ENCODE measurements at regions not wholly inside any gene's neighbourhood (a gene's known extent, or its start where the extent isn't known, plus 50 kb on each side); places are given as distances from the start of the nearest gene placed in this dataset.

DNA sequence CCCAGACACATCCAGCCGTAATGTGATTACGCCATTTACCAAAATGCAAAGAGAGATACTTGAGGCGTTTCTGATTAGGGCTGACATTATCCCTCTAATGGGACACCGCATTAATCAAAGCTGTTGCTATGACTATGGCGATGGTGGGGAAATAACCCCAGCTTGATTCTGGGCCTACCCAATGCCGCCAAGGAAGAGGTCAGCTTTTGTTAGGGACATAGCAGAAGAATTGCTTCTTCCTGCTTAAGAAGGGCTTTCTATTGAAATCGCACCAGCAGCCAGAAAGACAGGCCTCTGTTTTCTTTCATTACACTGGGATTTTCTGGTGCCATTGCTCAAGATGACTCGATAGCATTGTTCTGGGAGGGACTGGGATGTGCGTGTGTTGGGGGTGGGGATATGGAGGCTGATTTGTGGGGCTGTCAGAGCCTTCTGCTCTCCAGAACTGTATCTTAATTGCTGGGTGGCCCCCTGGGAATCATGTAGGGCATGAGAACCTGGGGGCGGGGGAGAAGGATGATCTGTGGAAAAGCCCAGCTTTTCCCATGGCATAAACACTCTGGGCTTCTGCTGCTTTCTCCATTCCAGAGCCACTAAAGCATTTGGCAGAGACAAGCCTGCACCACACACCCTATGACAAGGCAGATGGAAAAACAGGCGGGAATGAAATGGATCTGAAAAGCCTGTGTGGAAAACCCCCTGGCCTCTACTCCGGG lies 106.5 kb upstream of the RAD23B start:
- H2AFZ ChIP-seq (ENCODE audit: low read length): no peak overlapping the region
- H3K9me3 ChIP-seq (replicated peaks; ENCODE audit: insufficient read depth, low read length): no peaks in the 10 kb centered on the region
- H3K9me2 ChIP-seq (replicated peaks; ENCODE audit: insufficient read depth, low read length): no peaks in the 10 kb centered on the region
- H3K4me3 ChIP-seq (ENCODE audit: low read length): no peak overlapping the region
- H3K27ac ChIP-seq (ENCODE audit: low read length): no peak overlapping the region
- no peaks in the 10 kb centered on the region for H3K4me1 ChIP-seq (ENCODE audit: low read length)
- no peak for DNase-seq
- H3K4me2 ChIP-seq (ENCODE audit: low read depth, low read length): no peak overlapping the region
- H3F3A ChIP-seq (ENCODE audit: insufficient read depth, low read length): no peaks in the 10 kb centered on the region
- TF ChIP-seq EZH2 (optimal IDR thresholded peaks at IDR 0.05; ENCODE audit: low read depth, low read length) (no peak), EZH2phosphoT487 (IDR thresholded peaks at IDR 0.05; ENCODE audit: low read length) (no peak)
- TF ChIP-seq, protein P1, sequence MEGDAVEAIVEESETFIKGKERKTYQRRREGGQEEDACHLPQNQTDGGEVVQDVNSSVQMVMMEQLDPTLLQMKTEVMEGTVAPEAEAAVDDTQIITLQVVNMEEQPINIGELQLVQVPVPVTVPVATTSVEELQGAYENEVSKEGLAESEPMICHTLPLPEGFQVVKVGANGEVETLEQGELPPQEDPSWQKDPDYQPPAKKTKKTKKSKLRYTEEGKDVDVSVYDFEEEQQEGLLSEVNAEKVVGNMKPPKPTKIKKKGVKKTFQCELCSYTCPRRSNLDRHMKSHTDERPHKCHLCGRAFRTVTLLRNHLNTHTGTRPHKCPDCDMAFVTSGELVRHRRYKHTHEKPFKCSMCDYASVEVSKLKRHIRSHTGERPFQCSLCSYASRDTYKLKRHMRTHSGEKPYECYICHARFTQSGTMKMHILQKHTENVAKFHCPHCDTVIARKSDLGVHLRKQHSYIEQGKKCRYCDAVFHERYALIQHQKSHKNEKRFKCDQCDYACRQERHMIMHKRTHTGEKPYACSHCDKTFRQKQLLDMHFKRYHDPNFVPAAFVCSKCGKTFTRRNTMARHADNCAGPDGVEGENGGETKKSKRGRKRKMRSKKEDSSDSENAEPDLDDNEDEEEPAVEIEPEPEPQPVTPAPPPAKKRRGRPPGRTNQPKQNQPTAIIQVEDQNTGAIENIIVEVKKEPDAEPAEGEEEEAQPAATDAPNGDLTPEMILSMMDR (IDR thresholded peaks at IDR 0.05; ENCODE audit: low read length): no peak
- no peak overlapping the region for H3K9ac ChIP-seq (ENCODE audit: low read length)
- no peaks in the 10 kb centered on the region for H3K27me3 ChIP-seq (replicated peaks; ENCODE audit: insufficient read depth, low read length)
- no peaks in the 10 kb centered on the region for H4K20me1 ChIP-seq (ENCODE audit: insufficient read depth, low read length)
- H3K36me3 ChIP-seq (replicated peaks; ENCODE audit: insufficient read depth, low read length): no peaks in the 10 kb centered on the region
- H3K79me2 ChIP-seq (ENCODE audit: low read length): no peaks in the 10 kb centered on the region

DNA sequence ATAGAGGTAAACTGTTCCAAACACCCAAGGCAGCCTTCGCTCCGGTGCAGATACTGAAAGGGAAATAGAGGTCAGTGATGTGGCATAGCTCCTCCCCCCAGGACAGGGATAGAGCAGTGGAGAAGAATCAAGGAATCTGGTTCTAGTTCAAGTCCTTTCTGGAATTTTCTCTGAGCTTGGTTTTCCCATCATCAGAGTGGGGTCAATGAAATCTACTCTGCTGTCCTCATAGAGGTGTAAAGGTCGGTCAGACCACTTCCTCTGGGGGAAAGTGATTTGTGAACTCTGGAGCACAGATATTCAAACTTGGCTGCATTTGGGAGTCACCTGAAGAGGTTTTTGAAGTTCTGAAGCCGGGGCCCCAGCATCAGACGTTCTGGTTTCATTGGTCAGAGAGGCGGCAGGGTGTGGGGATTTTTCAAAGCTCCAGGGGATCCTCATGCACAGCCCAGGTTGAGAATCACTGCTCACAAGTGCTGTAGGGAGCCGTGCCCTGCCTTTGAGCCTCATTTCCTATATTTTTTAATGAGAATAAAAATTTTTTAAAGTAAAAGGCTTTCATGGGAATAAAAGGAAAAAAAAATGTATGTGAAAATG lies 105.7 kb upstream of the RAD23B start:
- no peak overlapping the region for H3K27ac ChIP-seq (ENCODE audit: low read length)
- no peak for DNase-seq
- H3F3A ChIP-seq (ENCODE audit: insufficient read depth, low read length): no peaks in the 10 kb centered on the region
- no peak overlapping the region for H2AFZ ChIP-seq (ENCODE audit: low read length)
- H4K20me1 ChIP-seq (ENCODE audit: insufficient read depth, low read length): no peaks in the 10 kb centered on the region
- no peak overlapping the region for H3K9ac ChIP-seq (ENCODE audit: low read length)
- no peak overlapping the region for H3K4me2 ChIP-seq (ENCODE audit: low read depth, low read length)
- TF ChIP-seq EZH2 (optimal IDR thresholded peaks at IDR 0.05; ENCODE audit: low read depth, low read length): no peak
- TF ChIP-seq, protein P1 (IDR thresholded peaks at IDR 0.05; ENCODE audit: low read length): no peak
- no peak for TF ChIP-seq EZH2phosphoT487 (IDR thresholded peaks at IDR 0.05; ENCODE audit: low read length)
- H3K36me3 ChIP-seq (replicated peaks; ENCODE audit: insufficient read depth, low read length): no peaks in the 10 kb centered on the region
- no peaks in the 10 kb centered on the region for H3K9me2 ChIP-seq (replicated peaks; ENCODE audit: insufficient read depth, low read length)
- H3K4me1 ChIP-seq (ENCODE audit: low read length): no peaks in the 10 kb centered on the region
- H3K9me3 ChIP-seq (replicated peaks; ENCODE audit: insufficient read depth, low read length): no peaks in the 10 kb centered on the region
- no peak overlapping the region for H3K4me3 ChIP-seq (ENCODE audit: low read length)
- H3K79me2 ChIP-seq (ENCODE audit: low read length): no peaks in the 10 kb centered on the region
- no peaks in the 10 kb centered on the region for H3K27me3 ChIP-seq (replicated peaks; ENCODE audit: insufficient read depth, low read length)

DNA sequence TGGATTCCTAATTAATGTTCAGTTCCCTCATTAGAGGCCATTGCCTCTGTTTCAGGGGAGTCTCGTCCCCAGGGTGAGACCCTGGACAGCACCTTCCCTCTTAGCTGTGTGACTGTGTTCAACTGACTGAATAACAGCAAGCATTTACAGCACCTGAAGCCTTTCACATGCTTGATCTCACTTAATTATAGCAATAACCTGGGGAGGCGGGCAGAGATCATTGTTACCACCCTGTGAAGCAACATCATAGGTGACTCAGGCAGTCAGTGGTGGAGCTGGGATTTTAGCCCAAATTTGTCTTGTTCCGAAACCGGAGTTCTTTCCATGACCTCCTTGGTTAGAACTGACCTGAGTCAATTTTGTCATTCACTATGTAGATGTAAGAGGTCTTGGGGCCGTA lies 105.2 kb upstream of the RAD23B start:
- H3K4me1 ChIP-seq (ENCODE audit: low read length): no peaks in the 10 kb centered on the region
- H3K27ac ChIP-seq (ENCODE audit: low read length): no peak overlapping the region
- H4K20me1 ChIP-seq (ENCODE audit: insufficient read depth, low read length): no peaks in the 10 kb centered on the region
- no peaks in the 10 kb centered on the region for H3K9me2 ChIP-seq (replicated peaks; ENCODE audit: insufficient read depth, low read length)
- H3K4me2 ChIP-seq (ENCODE audit: low read depth, low read length): no peak overlapping the region
- H2AFZ ChIP-seq (ENCODE audit: low read length): no peak overlapping the region
- H3K9ac ChIP-seq (ENCODE audit: low read length): no peak overlapping the region
- TF ChIP-seq, protein P1 (IDR thresholded peaks at IDR 0.05; ENCODE audit: low read length): no peak
- no peak overlapping the region for H3K4me3 ChIP-seq (ENCODE audit: low read length)
- no peaks in the 10 kb centered on the region for H3K9me3 ChIP-seq (replicated peaks; ENCODE audit: insufficient read depth, low read length)
- no peaks in the 10 kb centered on the region for H3K79me2 ChIP-seq (ENCODE audit: low read length)
- H3F3A ChIP-seq (ENCODE audit: insufficient read depth, low read length): no peaks in the 10 kb centered on the region
- no peaks in the 10 kb centered on the region for H3K27me3 ChIP-seq (replicated peaks; ENCODE audit: insufficient read depth, low read length)
- no peak for DNase-seq
- H3K36me3 ChIP-seq (replicated peaks; ENCODE audit: insufficient read depth, low read length): no peaks in the 10 kb centered on the region

Data from MM.1S (cell line).